ENCODE measurements at regions not wholly inside any gene's neighbourhood (a gene's known extent, or its start where the extent isn't known, plus 50 kb on each side); places are given as distances from the start of the nearest gene placed in this dataset.

DNA sequence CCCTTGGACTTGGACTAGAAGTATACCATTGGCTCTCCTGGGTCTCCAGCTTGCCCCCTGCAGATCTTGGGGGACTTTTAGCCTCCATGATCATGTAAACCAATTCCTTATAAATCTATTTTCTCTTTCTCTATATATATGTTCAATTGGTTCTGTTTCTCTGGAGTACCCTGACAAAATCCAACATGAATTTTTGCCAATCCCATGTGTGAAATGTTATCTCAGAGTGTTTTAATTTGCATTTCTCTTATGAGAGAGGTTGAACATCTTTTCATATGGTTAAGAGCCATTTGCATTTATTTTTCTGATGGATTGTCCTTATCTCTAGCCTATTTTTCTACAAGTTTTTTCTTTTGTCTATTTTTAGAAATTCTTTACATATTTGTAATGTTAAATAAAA lies 131.7 kb upstream of the NEO1 start:
- Histone ChIP-seq H3K9me3 (no peaks in the 10 kb centered on the region), H3K4me1 (no peaks in the 10 kb centered on the region), H3K36me3 (no peaks in the 10 kb centered on the region), H3K27ac (no peak overlapping the region), H3K27me3 (peaks cover 0 to 23% (median 0%) of the 10 kb centered on the region in 7 donors), H3K4me3 (no peak overlapping the region)
- TF ChIP-seq, protein P1, sequence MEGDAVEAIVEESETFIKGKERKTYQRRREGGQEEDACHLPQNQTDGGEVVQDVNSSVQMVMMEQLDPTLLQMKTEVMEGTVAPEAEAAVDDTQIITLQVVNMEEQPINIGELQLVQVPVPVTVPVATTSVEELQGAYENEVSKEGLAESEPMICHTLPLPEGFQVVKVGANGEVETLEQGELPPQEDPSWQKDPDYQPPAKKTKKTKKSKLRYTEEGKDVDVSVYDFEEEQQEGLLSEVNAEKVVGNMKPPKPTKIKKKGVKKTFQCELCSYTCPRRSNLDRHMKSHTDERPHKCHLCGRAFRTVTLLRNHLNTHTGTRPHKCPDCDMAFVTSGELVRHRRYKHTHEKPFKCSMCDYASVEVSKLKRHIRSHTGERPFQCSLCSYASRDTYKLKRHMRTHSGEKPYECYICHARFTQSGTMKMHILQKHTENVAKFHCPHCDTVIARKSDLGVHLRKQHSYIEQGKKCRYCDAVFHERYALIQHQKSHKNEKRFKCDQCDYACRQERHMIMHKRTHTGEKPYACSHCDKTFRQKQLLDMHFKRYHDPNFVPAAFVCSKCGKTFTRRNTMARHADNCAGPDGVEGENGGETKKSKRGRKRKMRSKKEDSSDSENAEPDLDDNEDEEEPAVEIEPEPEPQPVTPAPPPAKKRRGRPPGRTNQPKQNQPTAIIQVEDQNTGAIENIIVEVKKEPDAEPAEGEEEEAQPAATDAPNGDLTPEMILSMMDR (IDR thresholded peaks at IDR 0.05): no peak
- intact Hi-C loops (cut with DNase I): no loop called here
- DNase-seq (no peak), ATAC-seq (no peak)

DNA sequence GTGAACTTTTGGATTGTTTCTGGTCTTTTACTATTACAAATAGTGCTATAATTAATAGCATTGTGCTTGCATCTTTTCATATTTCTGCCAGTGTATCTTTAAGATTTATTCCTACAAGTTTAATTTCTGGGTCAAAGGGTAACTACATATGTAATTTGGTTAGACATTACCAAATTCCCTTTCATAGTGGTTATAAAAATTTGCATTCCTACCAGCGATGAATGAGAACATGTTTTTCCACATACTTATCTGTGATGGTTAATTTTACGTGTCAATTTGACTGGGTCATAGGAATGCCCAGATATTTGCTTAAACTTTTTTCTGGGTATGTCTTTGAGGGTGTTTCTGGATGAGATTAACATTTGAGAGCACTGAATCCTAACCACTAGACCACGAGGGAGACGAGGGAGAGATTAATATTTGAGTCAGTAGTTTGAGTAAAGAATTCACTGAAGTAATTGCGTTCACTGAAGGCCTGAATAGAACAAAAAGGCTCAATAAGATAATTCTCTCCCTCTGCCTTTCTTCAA lies 132.3 kb upstream of the NEO1 start:
- TF ChIP-seq, protein P1 (IDR thresholded peaks at IDR 0.05): no peak
- peaks cover 0 to 20% (median 0%) of the 10 kb centered on the region in 7 donors for H3K27me3 ChIP-seq
- H3K36me3 ChIP-seq: no peaks in the 10 kb centered on the region
- H3K4me1 ChIP-seq: no peaks in the 10 kb centered on the region
- 83 to 84% methylated on average over 5 of the region's 5 CpGs for WGBS, 2 donors
- H3K9me3 ChIP-seq: no peaks in the 10 kb centered on the region
- no peak for DNase-seq
- H3K4me3 ChIP-seq: no peak overlapping the region
- intact Hi-C loops (cut with DNase I): no loop called here
- no peak for ATAC-seq
- no peak overlapping the region for H3K27ac ChIP-seq

DNA sequence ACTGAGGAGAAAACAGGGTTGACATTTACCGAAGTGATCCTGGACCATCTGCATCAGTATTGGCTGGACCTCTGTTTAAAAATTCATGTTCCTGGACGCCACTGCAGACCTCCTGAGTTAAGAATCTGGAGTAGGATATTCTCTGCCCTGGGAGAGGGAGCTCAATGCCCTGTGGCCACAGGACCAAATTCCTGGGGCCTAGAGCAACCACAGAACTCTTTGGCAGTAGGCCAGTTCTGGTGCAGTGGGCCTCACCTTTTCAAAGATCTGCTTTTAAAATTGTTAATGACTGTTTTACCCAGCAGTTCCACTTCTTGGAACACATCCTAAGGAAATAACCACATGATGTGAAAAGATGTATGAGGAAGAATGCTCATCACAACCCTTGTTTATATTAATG lies 133.3 kb upstream of the ADPGK start:
- no peaks in the 10 kb centered on the region for H3K4me1 ChIP-seq
- WGBS, 2 donors: 76 to 88% methylated on average over 2 of the region's 2 CpGs

DNA sequence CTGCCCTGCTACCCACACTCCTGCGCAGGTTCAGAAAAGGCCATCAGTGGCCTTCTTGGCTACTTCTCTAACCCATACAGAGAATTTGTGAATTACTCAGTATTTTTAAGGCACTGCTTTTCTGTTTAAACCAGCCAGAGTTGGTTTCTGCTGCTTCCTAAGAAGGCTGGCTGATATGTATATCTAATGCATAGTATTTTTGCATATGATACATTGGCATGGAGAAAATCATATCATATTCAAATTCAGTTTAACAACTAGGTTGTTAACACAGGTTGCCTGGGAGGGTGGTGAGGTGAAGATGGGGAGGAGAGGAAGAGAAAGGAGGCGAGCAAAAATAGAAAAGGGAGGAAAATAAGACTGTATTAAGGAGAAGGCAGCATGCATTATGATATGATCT lies 132.8 kb upstream of the ADPGK start:
- intact Hi-C loops (cut with DNase I): no loop called here
- WGBS, 2 donors: 81 to 89% methylated on average over 2 of the region's 2 CpGs
- TF ChIP-seq, protein P1 (IDR thresholded peaks at IDR 0.05): no peak

More for the DNA sequence above, 133.3 kb upstream of the ADPGK start:
- no peaks in the 10 kb centered on the region for H3K9me3 ChIP-seq
- no peak overlapping the region for H3K4me3 ChIP-seq
- TF ChIP-seq, protein P1 (IDR thresholded peaks at IDR 0.05): no peak
- H3K36me3 ChIP-seq: no peaks in the 10 kb centered on the region
- no peak for ATAC-seq
- H3K27me3 ChIP-seq: no peaks in the 10 kb centered on the region
- intact Hi-C loops (cut with DNase I): no loop called here
- no peak overlapping the region for H3K27ac ChIP-seq
- no peak for DNase-seq

More for the DNA sequence above, 132.8 kb upstream of the ADPGK start:
- no peak for DNase-seq
- H3K27me3 ChIP-seq: no peaks in the 10 kb centered on the region
- H3K9me3 ChIP-seq: no peaks in the 10 kb centered on the region
- no peak for ATAC-seq
- no peak overlapping the region for H3K27ac ChIP-seq
- H3K36me3 ChIP-seq: no peaks in the 10 kb centered on the region
- H3K4me1 ChIP-seq: no peaks in the 10 kb centered on the region
- no peak overlapping the region for H3K4me3 ChIP-seq
